Adrenal gland (tissue), 5 donors: ENCODE measurements at regions not wholly inside any gene's neighbourhood (a gene's known extent, or its start where the extent isn't known, plus 50 kb on each side); places are given as distances from the start of the nearest gene placed in this dataset.

Source experiments
- POLR2A ChIP-seq, 2 donors: fragments of 450-650 bp; IDR thresholded peaks; one replicate each; pipeline ENCODE4 v1.6.1; 2017; ENCODE audit warnings: antibody characterized with exemption in 2 of 2, mild to moderate bottlenecking in 2 of 2, moderate library complexity in 1 of 2
- TF ChIP-seq, protein P1 (sequence below), 6 experiments: fragments of 450-650 bp in 4 of 6; fragments of 200-600 bp in 2 of 6; sonication (generic) in 1 of 6; IDR thresholded peaks; 1 replicate in 5 of 6; 2 replicates in 1 of 6; pipeline versions ENCODE4 v1.5.1 to v1.8.0; 2016 to 2021; ENCODE audit warnings: antibody characterized with exemption in 6 of 6, mild to moderate bottlenecking in 2 of 6, moderate library complexity in 1 of 6
- donor health status: DM: no; HTN: no; CAD: no.

DNA sequence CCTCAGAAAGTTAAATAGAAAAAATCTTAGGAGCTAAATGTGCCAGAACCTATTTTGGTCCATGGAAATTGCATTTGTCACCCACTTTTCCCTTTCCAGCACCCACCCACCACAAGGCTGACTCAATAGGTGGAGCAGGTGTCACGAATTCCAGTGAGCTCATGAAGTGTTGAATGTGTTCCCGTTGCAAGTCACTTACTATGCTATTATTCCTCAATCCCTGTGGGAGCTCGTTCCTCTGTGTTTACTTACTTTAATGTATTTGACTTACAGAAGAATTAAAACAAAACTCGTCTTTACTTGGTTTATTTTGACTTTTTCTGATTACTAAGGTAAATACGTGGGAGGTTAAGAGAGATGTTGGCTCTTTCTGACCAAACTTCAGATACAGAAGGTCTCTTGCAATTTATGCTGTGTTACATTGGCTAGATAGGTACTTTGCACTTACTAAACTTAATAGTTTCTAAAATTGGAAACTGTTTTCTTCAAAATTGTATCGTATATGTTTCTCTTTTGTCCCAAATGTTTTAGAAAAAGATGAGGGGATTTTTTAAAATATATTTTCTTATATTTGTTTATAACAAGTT is 269.4 kb upstream of the NOVA1 start:
- no peak for TF ChIP-seq POLR2A (IDR thresholded peaks at IDR 0.05)
- TF ChIP-seq, protein P1, sequence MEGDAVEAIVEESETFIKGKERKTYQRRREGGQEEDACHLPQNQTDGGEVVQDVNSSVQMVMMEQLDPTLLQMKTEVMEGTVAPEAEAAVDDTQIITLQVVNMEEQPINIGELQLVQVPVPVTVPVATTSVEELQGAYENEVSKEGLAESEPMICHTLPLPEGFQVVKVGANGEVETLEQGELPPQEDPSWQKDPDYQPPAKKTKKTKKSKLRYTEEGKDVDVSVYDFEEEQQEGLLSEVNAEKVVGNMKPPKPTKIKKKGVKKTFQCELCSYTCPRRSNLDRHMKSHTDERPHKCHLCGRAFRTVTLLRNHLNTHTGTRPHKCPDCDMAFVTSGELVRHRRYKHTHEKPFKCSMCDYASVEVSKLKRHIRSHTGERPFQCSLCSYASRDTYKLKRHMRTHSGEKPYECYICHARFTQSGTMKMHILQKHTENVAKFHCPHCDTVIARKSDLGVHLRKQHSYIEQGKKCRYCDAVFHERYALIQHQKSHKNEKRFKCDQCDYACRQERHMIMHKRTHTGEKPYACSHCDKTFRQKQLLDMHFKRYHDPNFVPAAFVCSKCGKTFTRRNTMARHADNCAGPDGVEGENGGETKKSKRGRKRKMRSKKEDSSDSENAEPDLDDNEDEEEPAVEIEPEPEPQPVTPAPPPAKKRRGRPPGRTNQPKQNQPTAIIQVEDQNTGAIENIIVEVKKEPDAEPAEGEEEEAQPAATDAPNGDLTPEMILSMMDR (IDR thresholded peaks at IDR 0.05) = no peak
